Ramos (cell line): ENCODE measurements at regions not wholly inside any gene's neighbourhood (a gene's known extent, or its start where the extent isn't known, plus 50 kb on each side); places are given as distances from the start of the nearest gene placed in this dataset.
"Not testable (repeated sequence)": the region's sequence is repeated elsewhere in the genome, so short reads cannot be mapped to it uniquely, and the experiment has no call there.

Experiments
- in situ Hi-C: fragments of 300-500 bp; cut with MboI; formaldehyde crosslinking; loops from one replicate; pipeline ENCODE4 v1.14.3; 2022; ENCODE audit warnings: low sequenced_read_pairs; ENCODE audit not compliant: unreplicated experiment

DNA sequence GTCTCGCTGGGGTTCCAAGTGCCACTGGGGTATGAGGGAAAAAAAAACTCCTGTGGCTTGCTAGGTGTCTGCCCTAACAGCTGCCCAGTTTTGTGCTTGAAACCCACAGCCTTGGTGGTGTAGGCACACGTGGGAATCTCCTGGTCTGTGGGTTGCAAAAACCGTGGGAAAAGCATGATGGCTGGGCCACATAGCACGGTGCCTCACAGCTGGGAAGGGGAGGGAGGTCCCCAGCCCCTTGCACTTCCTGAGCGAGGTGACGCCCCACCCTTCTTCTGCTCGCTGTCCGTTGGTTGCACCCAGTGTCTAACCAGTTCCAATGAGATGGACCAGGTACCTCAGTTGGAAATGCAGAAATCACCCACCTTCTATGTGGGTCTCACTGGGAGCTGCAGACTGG, 144.3 kb downstream of the KBTBD8 start:
- in situ Hi-C loops = no loop called here

DNA sequence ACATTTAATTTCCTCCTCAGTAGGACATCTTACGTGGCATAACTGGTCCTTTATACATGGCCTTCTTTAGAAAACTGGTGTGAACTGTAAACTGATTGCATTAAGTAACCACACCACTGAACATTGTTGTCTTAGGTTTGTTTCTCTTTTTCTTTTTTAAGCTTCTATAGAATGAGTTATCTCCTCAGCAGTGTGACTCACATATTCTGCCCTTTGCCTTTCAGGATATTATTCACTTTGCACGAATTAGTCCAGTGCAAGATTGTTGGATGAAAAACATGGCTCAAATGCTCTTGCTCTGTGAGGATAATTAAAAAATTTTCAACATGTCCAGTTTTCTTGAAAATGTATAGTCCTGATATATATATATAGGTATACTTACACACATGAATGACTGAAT, 147.6 kb downstream of the KBTBD8 start:
- in situ Hi-C loops = no loop called here

DNA sequence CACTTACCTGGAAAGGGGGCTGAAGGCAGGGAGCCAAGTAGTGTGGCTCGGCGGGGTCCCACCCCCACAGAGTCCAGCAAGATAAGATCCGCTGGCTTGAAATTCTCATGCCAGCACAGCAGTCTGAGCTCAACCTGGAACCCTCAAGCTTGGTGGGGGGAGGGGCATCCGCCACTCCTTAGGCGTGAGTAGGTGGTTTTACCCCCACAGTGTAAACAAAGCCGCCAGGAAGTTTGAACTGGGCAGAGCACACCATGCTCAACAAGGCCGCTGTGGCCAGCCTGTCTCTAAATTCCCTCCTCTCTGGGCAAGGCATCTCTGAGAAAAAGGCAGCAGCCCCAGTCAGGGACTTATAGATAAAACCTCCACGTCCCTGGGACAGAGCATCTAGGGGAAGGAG, 156.3 kb downstream of the KBTBD8 start:
- in situ Hi-C loops = no loop called here

DNA sequence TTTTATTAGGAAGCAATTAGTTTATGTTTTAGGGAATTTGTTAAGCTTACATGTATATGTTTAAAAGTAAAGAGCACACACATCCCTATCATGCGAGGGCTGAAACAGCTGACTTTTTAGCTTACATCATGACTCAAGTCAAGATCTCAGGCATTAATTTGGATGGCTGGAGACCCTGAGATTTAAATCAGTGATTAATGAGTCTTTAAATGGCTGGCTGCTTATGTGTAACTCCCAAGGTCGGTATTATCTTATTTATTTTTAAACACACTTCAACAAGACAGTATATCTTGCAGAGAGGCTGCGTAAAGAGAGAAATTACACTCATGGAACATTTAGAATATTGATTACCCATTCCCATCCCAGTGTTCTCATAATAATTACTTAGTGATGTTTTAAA, 169.4 kb downstream of the KBTBD8 start:
- in situ Hi-C loops = no loop called here

DNA sequence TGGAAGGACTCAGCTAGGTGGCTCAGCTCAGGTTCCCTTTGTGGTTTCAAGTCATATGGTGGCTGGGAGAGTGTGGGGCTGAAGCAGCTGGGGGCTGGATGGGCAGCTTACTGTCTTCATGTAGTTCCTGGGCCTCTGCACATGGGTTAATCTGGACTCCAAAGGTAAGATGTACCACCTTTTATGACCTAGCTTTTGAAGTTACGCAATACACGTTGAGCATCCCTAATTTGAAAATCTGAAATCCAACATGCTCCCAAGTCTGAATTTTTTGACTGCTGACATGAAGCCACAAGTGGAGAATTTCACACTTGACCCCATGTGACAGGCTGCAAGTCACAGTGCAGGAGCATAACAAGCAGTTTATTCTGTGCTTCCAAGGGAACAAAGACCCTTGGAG, 173.7 kb downstream of the KBTBD8 start:
- in situ Hi-C loops = no loop called here

DNA sequence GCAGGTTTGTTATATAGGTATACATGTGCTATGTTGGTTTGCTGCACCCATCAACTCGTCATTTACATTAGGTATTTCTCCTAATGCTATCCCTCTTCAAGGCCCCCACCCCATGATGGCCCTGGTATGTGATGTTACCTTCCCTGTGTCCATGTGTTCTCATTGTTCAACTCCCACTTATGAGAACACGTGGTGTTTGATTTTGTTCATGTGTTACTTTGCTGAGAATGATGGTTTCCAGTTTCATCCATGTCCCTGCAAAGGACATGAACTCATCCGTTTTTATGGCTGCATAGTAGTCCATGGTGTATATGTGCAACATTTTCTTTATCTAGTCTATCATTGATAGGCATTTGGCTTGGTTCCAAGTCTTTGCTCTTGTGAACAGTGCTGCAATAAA, 175.0 kb downstream of the KBTBD8 start:
- in situ Hi-C loops = not testable (repeated sequence)

DNA sequence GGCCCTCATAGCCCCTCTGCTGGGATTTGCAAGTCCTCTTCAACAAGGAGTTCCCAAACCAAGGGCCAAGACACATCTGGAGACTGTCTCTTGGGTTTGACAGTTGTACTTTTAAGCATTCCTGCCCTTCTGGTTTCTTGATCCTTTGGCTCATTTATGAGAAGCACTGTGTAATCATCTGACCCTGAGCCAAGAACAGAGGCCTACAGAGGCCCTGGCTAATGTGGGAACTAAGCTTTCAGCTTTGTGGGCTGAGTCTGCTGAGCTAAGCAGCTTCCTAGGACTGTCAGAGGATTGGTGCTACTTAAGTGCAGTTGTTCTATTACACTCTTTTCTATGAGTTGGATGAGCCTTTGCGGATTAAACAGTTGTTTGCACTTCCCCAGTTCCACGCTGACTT, 178.3 kb downstream of the KBTBD8 start:
- in situ Hi-C loops = no loop called here

DNA sequence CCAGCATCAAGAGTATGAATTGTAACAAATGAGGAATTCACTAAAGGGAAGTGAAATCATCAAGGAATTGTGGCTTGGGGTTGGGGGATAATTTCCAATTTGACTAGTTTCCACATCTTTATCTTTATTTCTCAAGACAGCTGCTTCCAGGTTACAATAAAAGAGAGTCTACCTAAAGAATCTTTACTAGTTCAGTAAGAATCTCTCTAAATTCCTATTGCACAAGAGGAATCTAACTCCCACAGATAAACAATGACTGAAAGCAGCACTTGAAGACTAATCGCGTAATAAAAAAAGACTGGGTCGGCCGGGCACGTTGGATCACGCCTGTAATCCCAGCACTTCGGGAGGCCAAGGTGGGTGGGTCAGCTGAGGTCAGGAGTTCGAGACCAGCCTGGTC, 194.4 kb downstream of the KBTBD8 start:
- in situ Hi-C loops = no loop called here

DNA sequence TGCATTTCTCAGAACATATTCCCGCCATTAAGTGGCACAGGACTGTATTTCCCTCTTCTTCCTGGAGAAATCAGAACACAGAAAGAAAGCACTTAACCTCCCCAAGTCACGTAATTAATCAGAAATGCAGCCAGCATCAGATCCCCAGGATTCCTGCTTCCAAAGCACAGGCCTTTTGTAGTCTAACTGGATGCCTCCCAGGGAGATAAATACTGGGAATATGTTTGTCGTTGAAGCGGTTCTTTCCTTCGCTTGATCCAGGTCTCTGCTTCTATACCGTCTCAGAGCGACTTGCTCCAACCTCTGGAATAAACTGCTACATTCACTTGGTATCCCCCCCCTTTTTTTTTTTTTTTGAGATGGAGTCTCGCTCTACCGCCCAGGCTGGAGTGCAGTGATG, 198.6 kb downstream of the KBTBD8 start:
- in situ Hi-C loops = no loop called here

DNA sequence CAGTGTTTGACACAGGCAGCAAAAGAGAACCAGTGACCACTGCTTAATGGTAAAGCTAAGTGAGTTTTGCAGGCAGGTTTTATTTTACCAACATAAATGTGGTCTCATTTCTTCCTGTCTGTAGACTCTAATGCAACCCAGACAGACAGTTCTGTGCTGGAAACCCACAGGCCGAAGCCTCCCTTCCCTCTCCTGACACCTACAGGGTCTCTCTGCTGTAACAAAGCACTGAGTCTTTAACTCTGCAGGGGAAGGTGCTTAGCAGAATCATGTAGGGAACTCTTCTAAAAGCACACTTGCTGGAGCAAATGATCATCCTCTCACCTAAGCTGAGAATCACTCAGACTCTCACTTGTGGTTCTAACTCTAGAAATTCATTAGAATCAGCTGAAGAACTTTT, 200.3 kb downstream of the KBTBD8 start:
- in situ Hi-C loops = no loop called here

DNA sequence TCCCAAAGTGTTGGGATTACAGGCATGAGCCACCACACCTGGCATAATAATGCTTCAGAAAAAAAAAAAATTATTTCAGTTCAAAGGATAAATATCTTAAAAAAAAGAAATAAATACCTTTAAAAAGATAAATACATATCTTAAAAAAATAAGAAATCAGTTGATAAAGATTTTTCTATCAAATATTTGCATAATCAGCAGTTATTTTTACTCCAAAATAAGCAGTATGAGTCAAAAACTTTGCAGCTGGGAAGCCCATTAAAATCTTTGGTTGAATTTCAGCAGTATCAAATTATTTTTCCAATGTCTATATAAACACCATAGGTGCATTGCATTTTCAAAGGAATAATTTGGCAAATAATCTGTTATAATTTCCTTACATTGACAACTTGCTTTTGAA, 202.5 kb downstream of the KBTBD8 start:
- in situ Hi-C loops = no loop called here

DNA sequence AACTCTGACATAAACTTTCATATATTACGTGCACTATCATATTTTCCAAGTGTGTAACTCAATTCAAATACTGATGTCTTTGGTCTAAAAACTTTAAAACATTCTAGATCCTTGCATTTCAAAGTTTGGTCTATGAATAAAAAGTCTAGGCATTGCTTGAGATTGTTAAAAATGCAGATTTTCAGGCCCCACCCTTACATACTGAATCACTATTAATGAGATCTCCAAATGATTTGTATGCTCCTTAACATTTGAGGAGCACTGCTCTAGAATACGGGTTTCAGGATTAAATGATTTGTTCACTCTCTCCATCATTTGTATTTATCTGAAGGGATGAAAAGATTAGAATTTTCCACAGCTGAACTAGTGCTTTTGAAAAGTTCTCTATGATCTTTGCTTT, 202.9 kb downstream of the KBTBD8 start:
- in situ Hi-C loops = no loop called here

DNA sequence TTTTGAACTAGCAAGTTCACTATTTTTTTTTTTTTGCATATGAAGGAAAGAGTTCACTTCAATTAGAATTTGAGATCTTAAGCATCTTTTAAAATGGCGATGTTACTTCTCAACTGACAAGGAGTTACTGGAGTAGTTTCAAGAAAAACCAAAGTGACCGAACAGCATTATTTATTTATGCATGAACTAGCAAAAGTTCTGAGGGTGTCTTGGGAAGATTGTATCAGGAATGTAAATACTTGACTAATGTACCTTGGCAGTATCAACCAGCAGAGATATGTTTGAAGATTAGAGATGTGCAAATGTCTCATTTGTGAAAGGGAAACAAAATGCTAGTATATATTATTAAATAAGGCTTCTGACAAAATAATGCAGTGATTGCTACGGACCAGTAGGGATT, 203.9 kb downstream of the KBTBD8 start:
- in situ Hi-C loops = no loop called here

DNA sequence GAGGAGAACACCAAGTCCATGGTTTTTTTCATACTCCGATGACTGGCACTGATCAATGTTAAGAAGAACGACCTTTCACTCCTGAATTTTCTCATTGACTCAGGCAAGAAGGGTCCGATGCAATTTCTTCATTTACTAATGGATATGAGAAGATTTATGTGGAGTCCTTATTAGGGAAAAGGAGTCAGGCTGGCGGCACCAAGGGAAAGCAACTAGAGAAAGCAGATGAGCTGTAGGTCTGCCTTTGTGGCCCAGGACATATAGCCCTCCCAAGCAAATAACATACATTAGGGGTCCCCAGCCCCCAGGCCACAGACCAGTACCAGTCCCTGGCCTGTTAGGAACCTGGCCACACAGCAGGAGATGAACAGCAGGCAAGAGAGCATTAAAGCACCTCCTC, 206.8 kb downstream of the KBTBD8 start:
- in situ Hi-C loops = no loop called here

DNA sequence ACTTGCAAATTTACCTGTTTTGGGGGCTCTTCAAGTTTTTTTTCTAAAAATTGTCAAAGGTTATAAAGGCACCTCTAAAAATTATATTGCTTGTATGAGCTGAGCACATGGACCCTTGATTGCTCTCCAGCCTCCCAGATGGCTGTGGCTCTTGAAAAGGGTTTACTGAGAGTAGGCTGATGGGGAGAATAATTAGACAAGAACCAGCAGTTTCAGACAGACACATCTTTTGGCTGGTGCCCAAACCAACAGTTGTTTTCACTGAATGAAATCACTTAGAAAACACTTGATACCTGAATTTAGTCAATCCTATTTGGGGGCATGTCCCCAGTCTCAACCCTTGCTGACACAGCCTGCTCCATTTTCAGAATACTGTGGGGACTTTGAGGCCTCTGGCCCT, 217.6 kb downstream of the KBTBD8 start:
- in situ Hi-C loops = no loop called here

DNA sequence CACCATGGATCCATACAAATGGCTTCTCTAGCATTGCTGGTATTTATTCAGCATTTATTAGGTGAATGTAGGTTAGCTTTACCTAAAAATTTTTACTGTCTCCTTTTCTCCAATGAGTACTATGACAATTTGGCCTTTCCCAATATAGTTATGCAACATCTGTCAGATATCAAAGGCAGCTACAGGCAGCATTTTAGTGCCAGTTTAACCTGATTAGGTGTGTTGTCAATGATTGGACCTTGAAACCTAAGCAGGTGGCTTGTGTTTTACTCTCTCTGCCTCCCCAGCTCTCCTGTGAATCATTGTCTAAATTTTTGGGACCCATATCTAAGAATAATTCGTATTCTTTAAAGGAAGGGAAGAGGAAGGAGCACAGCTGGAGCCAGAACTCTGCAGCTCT, 228.9 kb downstream of the KBTBD8 start:
- in situ Hi-C loops = no loop called here

DNA sequence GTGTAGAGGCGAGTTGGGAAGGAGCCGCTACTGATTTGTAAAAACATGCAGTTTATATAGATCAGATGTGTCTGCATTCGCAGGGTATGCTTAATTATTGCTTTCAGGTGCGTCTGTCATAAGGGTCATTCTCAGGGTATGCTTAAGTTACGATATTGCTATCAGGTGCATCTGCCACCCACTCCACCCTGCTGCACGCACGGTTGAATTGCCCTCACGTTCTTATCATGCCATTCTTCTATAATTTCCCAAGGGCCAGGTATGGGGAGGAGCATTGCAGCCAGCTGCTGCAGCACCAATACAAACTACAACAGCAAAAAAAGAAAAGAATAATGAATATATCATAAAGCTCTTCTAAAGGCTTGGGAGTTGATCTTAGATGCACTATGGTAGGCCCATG, 230.0 kb downstream of the KBTBD8 start:
- in situ Hi-C loops = no loop called here

DNA sequence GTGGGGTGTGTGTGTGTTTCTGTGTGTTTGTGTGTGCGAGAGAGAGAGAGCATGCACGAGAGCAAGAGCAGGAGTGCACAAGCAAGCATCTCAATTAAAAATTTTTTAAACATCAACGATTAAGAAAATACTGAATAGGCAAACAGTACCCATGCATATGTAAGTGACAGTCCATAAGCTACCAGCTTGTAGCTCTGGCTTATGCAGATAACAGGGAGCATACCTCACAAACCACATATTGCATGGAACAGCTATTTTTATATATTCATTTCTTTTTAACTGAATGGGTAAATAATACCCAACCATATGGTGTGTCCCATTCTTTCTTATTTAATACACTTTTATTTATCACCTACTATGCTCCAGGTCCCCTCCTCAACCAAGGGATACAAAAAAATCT, 234.5 kb downstream of the KBTBD8 start:
- in situ Hi-C loops = no loop called here

DNA sequence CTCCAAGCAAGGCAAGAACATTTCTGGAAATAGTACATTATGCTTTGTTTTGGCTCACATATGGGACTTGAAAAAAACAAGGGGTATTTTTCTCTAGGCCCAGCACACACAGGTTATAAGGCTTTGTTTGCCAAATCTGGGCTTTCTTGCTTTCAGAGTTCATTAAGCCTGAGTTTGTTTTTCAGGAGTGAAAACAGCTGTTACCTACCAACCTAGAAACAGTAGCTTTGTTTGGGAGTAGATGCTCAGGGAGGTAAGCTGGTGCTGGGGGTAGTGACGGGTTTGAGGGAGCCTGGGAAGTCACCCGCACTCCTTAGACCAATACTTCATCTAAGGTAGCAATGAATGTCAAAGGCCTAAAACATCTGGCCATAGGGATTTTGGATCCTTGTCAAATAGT, 241.2 kb downstream of the KBTBD8 start:
- in situ Hi-C loops = no loop called here

DNA sequence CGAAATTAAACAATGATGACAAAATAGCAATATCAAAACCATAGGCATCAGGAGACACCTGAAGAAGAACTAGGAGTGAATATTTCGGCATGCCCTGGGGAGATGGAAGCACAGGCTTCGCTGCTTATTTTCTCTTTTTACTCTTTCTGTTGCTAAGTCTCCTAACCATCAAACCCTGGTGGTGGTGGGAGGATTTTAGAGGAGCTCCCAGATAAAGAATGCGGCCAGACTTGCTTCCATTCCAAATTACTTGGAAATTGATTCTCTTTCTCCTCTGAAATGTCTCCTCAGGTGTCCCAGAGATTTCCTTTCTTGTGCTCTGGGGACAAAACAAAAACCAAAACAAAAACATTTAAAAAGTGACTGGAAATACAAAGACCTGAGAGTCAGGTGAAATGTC, 243.0 kb downstream of the KBTBD8 start:
- in situ Hi-C loops = no loop called here

DNA sequence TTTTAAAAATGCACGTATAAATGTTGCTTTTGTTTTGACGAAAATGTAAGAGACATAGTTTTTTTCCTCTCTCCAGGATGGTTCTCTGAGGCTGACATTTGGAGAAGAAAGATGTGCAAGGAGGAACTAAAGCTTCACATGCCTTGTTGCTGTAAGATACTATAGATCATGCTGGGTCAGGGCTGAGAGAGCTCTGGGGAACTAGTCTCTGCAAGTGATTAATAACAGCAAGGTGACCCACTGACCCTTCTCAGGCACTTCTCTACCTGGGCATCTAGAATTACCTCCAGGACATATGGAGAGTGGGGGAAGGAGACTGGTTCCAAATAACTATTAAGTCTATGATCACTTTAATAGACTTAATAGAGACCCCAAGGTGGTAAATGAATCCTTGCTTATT, 246.0 kb downstream of the KBTBD8 start:
- in situ Hi-C loops = no loop called here

DNA sequence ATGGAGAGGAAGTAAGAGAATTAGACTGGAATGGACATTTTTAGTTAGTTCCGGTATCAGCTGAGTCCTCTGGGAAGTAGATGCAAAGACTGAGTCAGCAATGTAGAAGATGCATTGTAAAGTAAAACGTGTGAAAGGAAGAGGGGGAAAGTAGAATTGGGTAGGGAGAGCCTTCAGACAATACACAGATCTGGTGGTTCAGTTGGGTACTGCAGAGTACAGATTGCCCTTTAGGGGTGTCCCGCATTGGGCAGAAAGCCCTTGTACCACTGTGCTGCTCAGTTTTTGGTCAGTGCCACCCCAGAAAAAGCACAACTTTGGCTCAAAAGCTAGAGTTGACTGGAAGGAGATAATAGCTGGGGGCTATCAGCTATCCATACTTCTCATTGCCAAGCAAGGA, 247.4 kb downstream of the KBTBD8 start:
- in situ Hi-C loops = no loop called here

DNA sequence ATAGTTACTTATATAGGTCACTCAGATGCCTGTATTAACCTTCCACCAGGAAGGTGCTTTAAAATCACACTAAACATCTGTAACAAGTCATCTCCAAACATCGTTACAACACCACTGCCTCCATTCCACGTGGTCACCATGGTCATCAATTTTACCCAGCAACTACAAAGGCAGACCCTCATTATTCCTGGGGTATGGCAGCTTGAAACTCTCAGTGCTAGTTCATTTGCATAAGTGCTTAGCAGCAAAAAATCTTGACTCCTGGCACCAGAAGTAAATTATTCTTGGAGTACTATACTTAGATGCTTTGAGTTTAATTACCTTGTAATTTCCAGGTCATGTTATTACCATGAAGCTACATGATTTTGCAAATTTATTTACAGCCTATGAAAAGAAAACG, 250.6 kb downstream of the KBTBD8 start:
- in situ Hi-C loops = no loop called here
